NCI-H748 (cell line): ENCODE measurements at regions not wholly inside any gene's neighbourhood (a gene's known extent, or its start where the extent isn't known, plus 50 kb on each side); places are given as distances from the start of the nearest gene placed in this dataset.

Source experiments
- DNase-seq: peaks from one replicate; lab custom pipeline; 2025; ENCODE audit not compliant: unreplicated experiment; lab: John Stamatoyannopoulos, UW

DNA sequence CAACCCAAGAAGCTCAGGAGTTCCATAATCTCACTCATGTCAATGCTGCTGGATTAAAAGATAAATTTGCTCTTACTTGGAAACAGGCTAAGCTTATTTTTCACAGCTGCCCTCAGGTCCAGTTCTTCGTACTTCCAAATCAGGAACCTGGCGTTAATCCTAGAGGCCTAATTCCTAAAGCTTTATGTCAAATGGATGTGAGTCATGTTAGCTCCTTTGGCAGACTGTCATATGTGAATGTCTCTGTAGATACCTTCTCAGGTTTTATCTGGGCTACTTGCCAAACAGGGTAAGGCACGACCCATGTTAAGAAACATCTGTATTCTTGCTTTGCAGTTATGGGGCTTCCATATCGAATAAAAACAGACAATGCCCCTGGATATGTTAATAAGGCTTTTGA lies 504.6 kb downstream of the ALG10 start:
- DNase-seq, result peak; percentile 17

DNA sequence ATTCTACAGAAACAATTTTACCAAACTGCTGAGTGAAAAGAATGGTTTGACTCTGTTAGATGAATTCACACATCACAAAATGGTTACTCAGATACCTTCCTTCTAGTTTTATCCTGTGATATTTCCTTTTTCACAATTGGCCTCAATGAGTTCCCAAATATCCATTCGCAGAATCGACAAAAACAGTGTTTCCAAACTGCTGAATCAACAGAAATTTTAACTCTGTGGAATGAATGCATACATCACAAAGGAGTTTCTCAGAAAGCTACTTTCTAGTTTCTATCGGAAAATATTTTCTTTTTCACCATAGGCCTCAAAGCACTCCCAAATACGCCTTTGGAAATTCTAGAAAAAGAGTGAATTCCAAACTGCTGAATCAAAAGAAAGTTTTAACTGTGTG lies 525.0 kb downstream of the ALG10 start:
- DNase-seq, result no peak

DNA sequence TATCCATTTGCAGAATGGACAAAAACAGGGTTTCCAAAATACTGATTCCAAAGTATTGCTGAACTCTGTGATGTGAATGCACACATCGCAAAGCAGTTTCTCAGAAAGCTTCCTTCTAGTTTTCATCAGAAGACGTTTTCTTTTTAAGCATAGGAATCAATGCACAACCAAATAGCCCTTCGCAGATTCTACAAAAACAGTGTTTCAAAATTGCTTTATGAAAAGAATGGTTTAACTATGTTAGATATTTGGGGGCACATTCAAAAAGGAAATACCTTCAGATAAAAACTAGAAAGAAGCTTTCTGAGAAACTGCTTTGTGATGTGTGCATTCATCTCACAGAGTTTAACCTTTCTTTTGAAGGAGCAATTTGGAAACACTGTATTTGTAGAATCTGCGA lies 569.7 kb downstream of the ALG10 start:
- DNase-seq, result no peak

DNA sequence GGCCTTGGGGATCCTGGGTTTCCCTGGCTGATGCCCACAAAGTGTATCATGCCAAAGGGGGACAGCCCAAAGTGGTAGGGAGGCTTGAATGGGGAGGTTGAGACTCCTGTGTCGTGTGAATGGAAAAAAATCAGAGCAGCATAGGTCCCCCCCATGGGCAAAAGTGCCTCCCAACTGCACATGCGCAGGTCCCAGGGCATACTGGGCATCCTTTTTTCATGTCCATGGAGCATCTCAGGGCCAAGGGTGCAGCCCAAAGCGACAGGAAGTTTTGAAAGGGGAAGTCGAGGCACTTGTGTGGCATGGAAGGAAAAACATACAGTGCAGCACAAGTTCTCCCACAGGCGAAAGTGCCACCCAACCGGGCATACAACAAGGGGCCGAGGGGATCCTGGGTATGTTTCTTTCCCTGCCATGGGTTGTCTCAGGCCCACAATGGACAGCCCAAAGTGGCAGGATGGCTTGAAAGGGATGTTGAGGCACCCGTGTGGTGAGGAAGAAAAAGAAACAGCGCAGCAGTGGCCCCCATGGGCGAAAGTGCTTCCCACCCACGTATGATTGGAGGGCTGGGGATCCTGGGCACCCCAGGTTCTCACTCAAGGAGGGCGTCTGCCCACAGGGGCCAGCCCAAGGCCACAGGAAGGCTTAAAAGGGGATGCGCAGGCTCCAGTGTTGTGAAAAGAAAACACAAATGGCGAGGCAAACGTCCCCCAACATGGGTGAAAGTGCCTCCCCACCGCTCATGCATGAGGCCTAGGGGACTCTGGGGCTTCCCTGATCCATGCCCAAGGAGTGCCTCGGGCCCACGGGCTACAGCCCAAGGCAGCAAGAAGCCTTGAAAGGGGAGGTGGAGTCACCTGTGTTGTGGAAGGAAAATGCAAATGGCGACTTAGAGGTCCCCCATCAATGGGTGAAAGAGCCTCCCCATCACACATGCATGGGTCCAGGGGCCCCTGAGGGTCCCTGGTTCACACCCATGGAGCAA lies 573.7 kb downstream of the ALG10 start:
- no peak for DNase-seq

DNA sequence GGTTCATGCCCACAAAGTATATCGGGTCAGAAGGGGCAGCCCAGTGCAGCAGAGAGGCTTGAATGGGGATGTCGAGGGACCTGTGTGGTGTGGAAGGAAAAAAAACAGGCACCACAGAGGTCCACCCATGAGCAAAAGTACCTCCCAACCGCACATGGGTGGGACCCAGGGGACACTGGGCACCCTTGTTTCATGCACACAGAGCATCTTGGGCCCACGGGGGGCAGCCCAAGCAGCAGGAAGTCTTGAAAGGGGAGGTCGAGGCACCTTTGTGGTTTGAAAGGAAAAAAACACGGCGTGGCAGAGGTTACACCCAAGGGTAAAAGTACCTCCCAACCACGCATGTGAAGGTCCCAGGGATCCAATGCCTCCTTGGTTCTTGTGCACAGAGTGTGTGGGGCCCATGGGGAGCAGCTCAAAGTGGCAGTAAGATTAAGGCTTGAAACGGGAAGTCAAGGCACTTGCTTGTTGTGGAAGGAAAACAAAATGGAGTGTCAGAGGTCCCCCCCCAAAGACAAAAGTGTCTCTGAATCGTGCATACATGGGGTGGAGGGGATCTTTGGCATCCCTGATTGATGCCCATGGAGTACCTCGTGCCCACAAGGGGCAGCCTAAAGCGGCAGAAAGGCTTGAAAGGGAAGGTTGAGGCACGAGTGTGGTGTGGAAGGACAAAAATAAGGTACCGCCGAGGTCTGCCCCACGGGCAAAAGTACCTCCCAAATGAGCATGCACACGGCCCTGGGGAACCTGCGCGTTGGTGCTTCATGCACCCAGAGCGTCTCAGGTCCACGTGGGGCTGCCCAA lies 575.5 kb downstream of the ALG10 start:
- no peak for DNase-seq

DNA sequence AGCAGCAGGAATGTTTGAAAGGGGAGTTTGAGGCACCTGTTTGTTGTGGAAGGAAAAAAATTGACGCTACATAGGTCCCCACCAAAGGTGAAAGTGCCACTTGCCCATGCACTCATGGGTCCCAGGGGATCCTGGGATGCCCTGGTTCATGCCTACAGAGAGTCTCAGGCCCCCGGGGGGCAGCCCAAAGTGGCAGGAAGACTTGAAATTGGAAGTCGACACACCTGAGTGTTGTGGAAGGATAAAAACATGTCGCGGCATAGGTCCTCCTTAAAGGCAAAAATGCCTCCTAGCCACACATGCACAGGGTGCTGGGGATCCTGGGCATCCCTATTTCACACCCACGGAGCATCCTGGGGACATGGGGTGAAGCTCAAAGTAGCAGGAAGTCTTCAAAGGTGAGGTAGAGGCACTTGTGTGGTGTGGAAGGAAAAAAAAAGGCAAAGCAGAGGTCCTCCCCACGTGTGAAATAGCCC lies 576.1 kb downstream of the ALG10 start:
- DNase-seq, result no peak

DNA sequence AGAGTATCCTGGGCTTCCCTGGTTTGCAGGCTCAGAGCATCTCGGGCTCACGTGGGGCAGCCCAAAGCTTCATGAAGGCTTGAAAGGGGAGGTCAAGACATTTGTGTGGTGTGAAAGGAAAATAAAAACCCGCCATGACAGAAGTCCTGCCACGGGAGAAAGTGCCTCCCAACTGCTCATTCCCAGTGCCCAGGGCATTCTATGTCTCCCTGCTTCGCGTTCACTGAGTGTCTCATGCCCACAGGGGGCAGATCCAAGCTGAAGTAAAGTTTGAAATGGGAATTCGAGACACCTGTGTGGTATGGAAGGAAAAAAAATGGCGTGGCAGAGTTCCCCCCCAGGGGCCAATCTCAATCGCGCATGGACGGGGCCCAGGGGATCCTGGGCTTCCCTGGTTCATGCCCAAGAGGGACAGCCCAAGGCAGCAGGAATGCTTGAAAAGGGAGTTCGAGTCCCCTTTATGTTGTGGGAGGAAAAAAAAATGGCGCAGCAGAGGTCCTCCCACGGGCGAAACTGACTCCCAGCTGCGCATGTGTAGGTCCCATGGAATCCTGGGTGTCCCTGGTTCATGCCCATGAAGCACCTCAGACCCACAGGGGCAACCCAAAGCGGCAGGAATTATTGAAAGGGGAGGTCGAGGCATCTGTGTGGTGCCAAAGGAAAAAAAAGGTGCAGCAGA lies 576.7 kb downstream of the ALG10 start:
- DNase-seq, result no peak

DNA sequence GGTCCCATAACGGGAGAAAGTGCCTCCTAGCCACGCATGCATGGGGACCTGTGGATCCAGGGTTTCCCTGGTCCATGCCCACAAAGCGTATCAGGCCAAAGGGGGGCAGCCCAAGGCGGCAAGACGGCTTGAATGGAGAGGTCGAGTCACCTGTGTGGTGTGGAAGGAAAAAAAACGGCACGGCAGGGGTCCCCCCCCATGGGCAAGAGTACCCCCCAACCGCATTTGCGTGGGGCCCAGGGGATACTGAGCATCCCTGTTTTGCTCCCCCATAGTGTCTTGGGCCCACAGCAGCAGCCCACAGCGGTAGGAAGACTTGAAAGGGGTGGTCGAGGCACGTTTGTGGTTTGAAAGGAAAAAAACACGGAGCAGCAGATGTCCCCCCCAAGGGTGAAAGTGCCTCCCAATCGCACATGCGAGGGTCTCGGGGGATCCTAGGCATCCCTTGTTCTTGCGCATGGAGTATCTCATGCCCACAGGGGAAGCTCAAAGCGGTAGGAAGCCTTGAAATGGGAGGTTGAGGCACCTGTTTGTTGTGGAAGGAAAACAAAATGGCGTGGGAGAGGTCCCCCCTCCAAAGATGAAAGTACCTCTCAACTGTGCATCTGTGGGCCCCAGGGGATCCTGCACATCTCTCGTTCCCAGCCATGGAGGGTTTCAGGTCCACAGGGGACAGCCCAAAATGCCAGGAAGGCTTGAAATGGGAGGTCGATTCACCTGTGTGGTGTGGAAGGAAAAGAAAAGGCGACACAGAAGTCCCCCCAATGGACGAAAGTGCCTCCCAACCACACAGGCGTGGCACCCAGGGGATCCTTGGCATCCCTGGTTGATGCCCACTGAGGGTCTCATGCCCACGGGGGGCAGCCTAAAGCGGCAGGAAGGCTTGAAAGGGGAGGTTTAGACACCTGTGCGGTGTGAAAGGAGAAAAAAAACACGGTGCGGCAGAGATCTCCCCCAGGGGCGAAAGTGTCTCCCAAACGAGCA lies 577.5 kb downstream of the ALG10 start:
- DNase-seq, result no peak

DNA sequence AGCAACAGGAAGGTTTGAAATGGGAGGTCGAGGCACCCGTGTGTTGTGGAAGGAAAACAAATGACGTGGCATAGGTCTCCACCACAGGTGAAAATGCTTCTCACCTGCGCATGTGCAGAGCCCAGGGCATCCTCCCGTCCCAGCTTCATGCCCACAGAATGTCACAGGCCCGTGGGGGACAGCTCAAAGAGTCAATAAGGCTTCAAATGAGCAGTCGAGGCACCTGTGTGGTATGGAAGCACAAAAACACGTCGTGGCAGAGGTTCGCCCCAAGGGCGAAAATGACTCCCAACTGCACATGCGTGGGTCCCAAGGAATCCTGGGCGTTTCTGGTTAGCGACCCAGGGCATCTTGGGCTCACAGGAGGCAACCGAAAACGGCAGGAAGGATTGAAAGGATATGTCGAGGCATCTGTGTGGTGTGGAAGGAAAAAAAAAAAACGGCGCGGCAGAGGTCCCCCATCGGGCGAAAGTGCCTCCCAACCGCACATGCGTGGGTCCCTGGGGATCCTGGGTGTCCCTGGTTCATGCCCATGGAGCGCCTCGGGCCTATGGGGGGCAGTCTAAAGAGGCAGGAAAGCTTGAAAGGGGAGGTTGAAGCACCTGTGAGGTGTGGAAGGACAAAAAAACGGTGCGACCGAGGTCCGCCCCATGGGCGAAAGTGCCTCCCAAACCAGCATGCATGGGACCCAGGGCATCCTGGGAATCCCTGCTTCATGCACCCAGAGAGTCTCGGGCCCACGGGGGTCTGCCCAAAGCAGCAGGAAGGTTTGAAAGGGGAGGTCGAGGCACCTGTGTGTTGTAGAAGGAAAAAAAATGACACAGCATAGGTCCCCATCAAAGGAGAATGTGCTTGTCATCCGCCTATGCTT lies 578.5 kb downstream of the ALG10 start:
- peak; percentile 34 for DNase-seq

DNA sequence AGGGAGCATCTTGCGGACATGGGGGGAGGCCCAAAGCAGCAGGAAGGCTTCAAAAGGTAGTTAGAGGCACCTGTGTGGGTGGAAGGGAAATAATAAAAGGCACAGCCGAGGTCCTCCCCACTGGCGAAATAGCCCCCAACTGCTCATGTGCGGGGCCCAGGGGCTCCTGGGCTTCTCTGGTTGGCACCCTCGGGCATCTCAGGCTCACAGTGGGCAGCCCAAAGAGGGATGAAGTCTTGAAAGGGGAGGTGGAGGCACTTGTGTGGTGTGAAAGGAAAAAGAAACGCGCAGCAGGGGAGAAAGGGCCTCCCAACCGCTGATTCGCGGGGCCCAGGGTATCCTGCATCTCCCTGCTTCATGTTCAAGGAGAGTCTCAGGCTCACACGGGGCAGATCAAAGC lies 579.4 kb downstream of the ALG10 start:
- DNase-seq, result no peak

DNA sequence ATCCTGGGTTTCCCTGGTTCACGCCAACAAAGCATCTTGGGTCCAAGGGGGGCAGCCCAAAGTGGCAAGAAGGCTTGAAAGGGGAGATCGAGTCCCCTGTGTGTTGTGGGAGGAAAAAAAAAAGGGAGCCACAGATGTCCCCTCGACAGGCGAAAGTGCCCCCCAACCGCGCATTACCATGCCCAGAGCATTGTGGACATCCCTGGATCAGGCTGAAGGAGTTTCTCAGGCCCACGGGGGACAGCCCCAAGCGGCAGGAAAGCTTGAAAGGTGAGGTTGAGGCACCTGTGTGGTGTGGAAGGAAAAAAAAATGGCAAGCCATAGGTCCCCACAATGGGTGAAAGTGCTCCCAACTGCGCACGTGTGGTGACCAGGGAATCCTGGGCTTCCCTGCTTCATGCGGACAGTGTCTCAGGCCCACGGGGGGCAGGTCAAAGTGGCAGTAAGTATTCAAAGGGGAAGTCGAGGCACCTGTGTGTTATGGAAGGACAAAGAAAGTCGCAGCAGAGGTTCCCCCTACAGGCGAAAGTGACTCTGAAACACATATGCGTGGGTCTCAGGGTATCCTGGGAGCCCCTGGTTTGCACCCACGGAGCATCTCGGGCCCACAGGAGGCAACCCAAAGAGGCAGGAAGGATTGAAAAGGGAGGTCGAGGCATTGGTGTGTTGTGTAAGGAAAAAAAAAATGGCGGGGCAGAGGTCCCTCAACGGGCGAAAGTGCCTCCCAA lies 580.1 kb downstream of the ALG10 start:
- no peak for DNase-seq

DNA sequence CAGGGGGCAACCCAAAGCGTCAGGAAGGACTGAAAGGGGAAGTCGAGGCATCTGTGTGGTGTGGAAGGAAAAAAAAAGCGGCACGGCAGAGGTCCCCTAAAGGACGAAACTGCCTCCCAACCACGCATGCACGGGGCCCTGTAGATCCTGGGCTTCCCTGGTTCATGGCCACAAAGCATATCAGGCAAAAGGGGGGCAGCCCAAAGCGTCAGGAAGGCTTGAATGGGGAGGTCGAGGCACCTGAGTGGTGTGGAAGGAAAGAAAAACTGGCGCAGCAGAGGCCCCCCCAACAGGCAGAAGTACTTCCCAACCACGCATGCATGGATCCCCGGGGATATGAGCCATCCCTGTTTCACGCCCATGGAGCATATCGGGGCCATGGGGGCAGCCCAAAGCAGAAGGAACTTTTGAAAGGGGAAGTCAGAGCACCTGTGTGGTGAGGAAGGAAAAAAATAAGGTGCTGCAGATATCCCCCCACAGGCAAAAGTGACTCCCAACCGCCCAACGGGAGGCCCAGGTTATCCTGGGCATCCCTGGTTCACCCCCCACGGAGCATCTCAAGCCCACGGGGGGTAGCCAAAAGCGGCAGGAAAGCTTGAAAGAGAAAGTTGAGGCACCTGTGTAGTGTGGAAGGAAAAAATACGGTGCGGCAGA lies 581.2 kb downstream of the ALG10 start:
- DNase-seq, result no peak

DNA sequence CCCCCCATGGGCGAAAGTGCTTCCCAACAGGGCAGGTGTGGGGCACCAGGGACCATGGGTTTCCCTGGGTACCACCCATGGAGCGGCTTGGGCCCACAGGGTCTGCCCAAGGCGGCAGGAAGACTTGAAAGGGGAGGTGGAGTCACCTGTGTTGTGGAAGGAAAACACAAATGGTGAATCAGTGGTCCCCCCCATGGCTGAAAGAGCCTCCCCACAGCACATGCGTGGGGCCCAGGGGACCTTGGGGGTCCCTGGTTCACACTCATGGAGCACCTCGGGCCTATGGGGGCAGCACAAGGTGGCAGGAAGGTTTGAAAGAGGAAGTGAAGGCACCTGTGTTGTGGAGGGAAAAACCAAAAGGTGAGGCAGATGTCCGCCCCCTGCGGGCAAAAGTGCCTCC lies 581.9 kb downstream of the ALG10 start:
- peak; percentile 25 for DNase-seq

DNA sequence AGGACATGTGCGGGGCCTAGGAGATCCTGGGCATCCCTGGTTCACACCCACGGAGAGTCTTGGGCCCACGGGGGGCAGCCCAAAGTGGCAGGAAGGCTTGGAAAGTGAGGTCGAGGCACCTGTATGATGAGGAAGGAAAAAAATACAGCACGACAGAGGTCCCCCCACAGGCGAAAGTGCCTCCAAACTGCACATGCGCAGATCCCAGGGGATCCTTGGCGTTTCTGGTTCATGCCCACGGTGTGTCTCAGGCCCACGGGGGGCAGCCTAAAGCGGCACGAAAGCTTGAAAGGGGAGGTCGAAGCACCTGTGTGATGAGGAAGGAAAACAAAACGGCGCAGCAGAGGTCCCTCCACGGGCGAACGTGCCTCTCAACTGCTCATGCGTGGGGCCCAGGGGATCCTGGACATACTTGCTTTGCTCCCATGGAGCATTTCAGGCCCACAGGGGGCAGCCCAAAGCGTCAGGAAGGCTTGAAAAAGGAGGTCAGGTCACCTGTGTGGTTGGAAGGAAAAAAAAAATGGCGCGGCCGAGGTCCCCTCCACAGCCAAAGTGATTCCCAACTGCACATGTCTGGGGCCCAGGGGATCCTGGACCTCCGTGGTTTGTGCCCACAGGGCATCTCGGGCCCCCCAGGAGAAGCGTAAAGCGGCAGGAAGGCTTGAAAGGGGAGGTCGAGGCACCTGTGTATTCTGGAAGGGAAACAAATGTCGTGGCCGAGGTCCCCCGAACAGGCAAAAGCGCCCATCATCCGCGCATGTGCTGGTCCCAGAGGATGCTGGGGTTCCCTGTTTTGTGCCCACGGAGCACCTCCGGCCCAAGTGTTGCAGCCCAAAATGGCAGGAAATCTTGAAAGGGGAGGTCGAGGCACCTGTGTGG lies 582.6 kb downstream of the ALG10 start:
- no peak for DNase-seq

DNA sequence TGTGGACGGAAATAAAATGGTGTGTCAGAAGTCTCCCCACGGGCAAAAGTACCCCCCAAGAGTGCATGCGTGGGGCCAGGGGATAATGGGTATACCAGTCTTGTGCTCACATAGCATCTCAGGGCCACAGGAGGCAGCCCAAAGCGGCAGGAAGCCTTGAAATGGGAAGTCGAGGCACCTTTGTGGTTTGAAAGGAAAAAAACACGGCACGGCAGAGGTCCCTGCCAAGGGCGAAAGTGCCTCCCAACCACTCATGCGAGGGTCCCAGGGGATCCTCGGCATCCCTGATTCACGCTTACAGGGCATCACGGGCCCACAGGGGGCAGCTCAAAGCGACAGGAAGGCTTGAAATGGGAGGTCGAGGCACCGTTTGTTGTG lies 583.2 kb downstream of the ALG10 start:
- DNase-seq, result no peak

DNA sequence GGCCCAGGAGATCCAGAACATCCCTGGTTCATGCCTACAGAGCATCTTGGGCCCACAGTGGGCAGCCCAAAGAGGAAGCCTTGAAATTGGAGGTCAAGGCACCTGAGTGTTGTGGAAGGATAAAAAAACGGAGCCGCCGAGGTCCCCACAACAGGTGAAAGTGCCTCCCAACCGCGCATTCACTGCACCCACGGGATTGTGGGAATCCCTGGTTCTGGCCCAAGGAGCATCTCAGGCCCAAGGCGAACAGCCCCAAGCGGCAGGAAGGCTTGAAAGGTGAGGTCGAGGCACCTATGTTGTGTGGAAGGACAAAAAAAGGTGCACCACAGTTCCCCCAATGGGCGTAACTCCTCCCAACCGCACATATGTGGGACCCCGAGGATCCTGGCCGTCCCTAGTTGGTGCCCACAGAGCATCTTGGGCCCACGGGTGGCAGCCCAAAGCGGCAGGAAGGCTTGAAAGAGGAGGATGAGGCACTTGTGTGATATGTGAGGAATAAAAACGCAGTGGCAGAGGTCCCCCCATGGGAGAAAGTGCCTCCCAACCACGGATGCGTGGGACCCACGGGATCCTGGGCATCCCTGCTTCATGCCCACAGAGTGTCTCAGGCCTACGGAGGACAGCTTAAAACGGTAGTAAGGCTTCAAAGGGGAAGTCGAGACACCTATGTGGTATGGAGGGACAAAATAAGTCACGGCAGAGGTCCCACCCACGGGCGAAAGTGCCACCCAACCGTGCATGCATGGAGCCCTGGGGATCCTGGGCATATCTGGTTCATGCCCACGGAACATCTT lies 583.9 kb downstream of the ALG10 start:
- DNase-seq, result no peak
